ENCODE measurements at regions not wholly inside any gene's neighbourhood (a gene's known extent, or its start where the extent isn't known, plus 50 kb on each side); places are given as distances from the start of the nearest gene placed in this dataset.
"Not testable (repeated sequence)": the region's sequence is repeated elsewhere in the genome, so short reads cannot be mapped to it uniquely, and the experiment has no call there.

- DNase-seq = no peak
Measured at GRCh38 chr10:45118929-45119328, 118.2 kb downstream of the ZNF22 start.

- DNase-seq = not testable (repeated sequence)
Measured at GRCh38 chr10:45122180-45122860, 121.6 kb downstream of the ZNF22 start.

DNA sequence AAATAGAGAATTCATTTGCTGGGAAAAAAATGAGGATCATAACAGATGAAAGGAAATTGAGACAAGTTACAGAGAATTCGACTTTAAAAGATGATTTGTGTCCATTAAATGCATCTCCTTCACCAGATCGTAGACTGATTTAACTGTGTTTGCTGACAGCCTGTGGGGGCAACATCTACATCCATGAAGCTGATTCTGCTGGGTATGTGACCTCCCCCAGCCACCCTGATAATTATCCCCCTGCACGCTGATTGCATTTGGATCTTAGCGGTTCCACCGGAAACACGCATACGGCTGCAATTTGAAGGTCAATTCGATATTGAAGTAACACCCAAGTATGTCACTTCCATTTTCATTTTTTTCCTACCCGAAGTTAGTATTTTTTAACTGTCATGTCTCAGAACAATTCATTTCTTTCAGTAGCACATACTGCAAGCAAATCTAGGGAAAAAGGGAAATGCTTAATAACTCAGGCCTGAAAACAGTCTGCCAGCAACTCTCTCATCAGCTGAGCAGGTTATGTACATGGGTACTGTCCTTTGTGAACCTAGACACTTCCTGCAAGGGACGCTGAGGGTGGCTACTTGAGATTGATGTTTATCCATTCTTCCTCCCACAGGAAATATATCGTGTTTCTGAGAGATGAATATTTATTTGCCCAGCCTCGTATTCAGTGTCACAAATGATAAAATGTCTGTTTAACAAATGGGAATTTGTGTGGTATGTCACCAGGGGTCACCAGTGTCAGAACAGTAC lies 134.9 kb downstream of the ZNF22 start:
- DNase-seq = no peak

DNA sequence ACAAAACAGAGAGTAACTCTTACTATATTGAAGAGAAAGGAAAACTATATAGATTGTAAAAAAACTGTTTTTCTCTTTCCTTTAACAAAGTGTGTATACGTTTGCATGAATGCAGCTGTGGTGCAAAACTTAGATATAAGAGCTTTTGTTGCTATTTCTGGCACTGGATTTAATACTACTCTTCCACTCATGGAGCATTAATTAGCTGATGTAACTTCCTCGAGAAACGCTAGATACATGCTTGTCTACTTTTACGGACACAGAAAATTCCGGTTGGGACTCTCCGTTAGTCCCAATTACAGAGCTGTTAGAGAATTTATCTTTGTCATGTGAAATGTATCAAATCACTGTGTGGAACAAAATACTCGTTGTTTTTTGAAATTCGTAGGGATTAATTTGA lies 135.5 kb downstream of the ZNF22 start:
- DNase-seq = no peak

GRCh38 chr10:45144326-45145070 lies 143.8 kb downstream of the ZNF22 start:
- DNase-seq = no peak

DNA sequence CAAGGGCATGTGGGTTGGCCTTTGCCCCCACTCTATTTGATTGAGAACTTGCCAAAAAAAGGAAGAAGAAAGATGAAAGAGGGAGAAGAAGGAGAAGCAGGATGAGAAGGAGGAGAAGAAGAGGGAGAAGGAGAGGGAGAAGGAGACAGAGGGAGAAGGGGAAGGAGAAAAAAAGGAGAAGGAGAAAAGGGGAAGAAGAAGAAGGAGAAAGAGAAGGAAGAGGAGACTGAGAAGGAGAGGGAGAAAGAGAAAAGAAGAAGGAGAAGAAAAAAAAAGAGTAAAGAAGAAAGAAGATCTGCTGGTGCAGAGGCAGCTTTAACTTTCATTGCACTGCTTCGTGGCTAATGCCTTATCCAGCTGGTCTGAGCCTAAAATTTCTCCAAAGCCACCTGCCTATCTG lies 144.4 kb downstream of the ZNF22 start:
- not testable (repeated sequence) for DNase-seq

DNA sequence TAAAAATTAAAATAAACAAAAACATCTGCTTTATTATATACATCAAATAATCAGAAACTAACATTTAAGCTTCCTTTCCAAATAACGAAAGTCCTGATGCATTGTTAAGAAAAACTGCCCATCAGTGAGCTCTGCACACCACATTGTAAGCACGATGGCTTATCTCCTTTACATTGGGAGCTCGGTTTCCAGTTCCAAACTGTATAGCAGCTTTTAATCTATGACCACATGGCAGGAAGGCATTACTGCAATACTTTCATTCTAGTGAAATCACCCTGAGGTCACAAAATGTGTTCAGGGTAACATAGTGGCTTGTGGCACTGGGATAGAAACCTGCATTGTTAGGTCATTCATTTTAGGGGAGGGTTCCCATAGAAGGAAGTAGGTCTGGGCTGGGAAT lies 146.3 kb downstream of the ZNF22 start:
- DNase-seq = no peak

DNA sequence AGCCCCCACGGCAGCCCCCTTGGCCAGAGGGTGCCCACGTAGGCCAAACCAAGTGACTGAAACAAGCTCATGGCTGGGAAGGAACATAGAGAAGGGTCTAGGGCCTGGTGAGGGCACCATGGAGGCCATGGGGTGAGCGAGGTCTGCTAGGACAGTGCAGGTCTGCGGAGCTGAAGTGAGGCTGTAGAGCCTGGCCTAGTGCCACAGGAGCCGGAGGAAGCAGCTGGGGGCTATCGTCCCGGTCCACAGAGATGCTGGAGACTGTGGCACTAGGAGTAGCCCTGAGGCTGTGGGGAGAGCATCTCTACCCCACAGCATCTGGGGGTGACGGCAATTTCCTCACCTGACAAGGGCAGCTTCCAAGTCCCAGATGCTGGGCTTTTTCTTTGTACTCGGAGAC lies 150.3 kb downstream of the ZNF22 start:
- no peak for DNase-seq

- DNase-seq = no peak
Measured at GRCh38 chr10:45151467-45152214, 150.9 kb downstream of the ZNF22 start.

GRCh38 chr10:45152726-45153125 lies 152.0 kb downstream of the ZNF22 start:
- no peak for DNase-seq

DNA sequence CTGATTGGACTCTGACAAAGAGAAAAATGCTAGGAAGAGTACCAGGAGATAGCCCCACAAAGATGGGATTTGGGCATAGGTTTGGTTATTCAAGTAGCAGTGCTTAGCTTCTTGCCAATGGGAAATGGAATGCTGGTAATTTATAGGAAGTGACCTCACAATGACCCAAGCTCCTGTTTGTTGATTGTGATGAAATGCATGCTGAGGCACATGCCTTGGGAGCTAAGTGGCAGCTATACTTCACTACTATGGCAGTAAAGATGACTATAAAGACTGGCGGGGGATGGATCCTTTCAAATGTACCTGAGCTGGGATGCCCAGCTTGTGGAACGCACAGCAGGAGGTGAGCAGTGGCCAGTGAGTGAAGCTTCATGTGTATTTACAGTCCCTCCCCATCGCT lies 153.8 kb downstream of the ZNF22 start:
- no peak for DNase-seq

- no peak for DNase-seq
Measured at GRCh38 chr10:45155784-45156183, 155.1 kb downstream of the ZNF22 start.

DNA sequence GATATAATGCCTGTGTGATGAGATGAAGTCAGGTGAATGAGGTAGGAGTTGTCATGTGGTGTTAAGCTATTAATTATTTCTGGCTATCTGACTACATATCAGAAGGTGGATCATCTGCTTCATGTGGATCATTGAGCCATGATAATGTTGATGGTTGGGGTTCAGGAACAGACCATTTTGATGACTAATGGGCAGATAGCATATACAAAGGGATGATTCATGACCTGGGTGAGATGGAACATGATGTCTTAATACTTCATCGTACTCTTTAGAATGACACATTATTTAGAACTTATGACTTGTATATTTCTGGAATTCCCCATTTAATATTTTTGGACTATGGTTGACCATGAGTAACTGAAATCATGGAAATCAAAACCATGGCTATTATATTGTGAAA lies 155.1 kb downstream of the OR13A1 start:
- no peak for DNase-seq

- DNase-seq = no peak
Measured at GRCh38 chr10:45163315-45163975, 152.0 kb downstream of the OR13A1 start.

GRCh38 chr10:45175520-45176118 lies 139.8 kb downstream of the OR13A1 start:
- not testable (repeated sequence) for DNase-seq

GRCh38 chr10:45179691-45180090 lies 135.7 kb downstream of the OR13A1 start:
- no peak for DNase-seq

GRCh38 chr10:45180507-45180906 lies 134.9 kb downstream of the OR13A1 start:
- no peak for DNase-seq

DNA sequence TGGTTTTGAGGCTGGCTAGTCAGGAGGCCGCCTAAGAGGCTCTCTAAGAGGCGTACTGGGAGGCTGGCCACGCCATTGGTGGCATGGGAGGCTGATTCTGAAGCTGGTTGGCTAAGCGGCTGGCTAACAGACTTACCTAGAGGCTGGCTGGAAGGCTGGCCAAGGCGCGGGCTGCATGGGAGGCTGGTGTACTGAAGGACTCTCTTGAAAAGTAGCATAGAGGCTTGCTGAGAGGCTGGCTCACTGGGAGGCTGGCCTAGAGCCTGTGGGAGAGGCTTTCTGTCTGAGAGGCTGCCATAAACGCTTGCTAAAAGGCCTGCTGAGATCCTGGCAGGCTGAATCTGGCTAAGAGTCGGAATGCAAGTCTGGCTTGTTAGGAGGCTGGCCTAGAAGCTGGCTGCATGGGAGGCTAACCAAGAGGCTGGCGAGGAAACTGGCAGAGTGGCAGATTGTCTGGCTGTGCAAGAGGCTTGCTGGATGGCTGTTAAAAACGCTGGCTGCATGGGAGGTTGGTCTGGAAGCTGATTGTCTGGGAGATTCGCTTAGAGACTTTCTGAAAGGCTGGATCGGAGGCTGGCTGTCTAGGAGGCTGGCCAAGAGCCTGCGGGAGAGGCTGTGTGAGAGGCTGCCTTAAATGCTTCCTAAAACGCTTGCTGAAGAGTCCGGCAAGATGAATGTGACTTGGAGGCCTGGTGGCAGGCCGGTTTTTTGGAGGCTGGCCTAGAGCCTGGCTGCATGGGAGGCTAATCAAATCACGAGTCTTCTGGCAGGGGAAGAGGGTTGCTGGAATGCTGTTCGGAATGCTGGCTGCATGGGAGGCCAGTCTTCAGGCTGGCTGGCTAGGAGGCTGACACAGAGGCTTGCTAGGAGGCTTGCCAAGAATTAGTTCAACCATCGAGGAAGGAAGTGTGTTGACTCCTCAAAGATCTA lies 134.2 kb downstream of the OR13A1 start:
- DNase-seq = no peak

GRCh38 chr10:45183174-45183573 lies 132.2 kb downstream of the OR13A1 start:
- no peak for DNase-seq

GRCh38 chr10:45197816-45198485 lies 117.5 kb downstream of the OR13A1 start:
- DNase-seq = no peak
